Endothelial cell of hepatic sinusoid (primary cell): ENCODE measurements at regions not wholly inside any gene's neighbourhood (a gene's known extent, or its start where the extent isn't known, plus 50 kb on each side); places are given as distances from the start of the nearest gene placed in this dataset.
"Not testable (repeated sequence)": the region's sequence is repeated elsewhere in the genome, so short reads cannot be mapped to it uniquely, and the experiment has no call there.

ENCODE experiments used
- in situ Hi-C: cut with HindIII; loops from 2 replicates; pipeline ENCODE4 v1.10.0; 2017; ENCODE audit warnings: low sequenced_read_pairs

DNA sequence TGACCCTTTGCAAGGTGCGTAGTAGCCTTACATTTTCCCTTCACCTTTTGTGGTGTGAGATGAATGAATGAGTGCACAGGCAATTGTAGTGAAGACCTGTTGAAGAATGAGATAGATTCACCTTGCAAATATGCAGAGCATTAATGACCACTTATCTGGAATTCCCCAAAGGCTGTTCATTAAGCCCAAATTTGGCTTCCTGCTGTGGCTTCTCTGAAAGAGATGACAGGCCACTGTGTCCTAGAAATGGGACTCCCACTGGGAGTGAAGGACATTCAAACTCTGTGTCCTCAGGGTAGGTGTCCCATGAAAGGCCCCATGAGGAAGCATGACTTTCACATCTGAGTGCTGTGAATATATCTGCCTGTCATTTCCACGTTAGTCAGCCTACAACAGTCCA lies 1821.8 kb upstream of the PIK3C3 start:
- in situ Hi-C loops = no loop called here

DNA sequence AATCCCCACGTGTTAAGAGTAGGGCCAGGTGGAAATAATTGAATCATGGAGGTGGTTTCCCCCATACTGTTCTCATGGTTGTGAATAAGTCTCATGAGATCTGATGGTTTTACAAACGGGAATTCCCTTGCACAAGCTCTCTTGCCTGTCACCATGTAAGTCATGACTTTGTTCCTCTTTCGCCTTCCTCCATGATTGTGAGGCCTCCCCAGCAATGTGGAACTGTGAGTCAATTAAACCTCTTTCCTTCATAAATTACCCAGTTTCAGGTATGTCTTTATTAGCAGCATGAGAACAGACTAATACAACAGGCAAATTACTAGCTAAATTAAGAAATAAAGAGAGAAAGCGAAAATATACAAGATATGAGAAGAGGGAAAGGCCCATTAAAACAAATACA lies 1822.6 kb upstream of the PIK3C3 start:
- in situ Hi-C loops = not testable (repeated sequence)

DNA sequence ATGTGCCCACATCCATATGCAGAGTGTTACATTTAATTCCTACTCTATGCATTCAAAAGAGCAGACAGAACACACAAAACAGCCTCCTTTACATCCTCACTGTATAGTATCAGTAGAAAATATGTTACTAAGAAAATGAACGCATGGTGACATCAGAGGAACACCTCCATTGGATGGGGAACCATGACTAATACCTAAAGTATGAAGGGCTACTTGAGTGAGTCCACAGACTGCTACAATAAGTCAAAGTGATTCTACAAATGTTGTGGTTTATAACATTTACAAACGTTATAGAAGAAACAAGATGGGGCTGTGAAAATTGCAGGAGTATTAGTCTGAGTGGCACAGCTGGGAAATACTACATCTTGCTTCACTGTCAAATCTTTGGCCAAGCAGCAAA lies 1830.9 kb upstream of the PIK3C3 start:
- in situ Hi-C loops = no loop called here

DNA sequence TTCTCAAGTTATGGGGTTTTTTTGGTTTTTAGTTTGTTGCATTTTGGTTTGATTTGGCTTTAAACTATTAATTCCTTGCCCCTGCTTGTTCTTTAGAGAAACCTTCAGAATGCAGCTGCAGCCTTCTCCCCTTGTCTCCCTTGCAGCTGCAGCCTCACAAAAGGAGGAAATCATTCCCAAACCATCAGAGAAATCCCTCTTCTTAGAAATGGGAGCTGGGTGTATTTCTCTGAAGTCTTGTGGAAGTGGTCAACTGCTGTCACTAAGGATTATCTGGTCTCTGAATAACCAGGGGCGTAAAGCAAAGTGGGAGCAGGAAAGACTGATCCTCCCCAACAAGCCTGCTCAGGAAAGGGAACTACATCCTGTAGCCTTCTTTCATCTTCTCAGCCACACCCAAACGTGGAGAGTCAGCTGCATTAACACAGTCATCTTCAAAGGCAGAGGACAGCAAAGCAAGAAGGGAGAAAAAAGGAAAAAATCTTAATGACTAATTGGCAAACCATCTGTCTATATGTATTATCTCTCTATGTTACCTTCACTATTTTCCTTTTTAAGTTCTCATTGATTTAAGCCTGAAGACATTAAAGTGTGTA lies 1834.1 kb upstream of the PIK3C3 start:
- in situ Hi-C loops = no loop called here

DNA sequence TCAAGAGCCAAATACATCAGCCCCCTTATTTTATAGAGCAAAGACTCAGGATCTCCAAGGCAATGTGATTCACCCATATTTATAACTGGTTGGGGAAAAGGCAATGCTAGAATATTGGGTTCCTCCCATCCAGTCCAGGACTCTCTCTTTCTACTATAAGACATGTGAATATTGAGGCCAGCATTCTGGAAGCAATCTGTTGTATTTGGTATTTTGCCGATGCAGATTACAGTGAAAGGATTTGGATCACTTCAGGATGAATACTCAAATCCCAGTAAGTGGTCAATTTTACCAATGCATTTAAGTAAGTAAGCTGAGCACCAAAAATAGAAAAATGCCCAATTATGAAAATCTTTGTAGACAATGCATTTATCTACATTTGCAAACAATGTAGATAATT lies 1834.7 kb upstream of the PIK3C3 start:
- in situ Hi-C loops = no loop called here

DNA sequence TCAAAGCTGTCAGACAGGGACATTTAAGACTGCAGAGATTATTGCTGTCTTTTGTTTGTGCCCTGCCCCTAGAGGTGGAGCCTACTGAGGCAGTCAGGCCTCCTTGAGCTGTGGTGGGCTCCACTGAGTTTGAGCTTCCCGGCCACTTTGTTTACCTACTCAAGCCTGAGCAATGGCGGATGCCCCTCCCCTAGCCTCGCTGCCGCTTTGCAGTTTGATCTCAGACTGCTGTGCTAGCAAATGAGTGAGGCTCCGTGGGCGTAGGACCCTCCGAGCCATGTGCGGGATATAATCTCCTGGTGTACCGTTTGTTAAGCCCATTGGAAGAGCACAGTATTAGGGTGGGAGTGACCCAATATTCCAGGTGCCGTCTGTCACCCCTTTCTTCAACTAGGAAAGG lies 1835.5 kb upstream of the PIK3C3 start:
- in situ Hi-C loops = not testable (repeated sequence)

DNA sequence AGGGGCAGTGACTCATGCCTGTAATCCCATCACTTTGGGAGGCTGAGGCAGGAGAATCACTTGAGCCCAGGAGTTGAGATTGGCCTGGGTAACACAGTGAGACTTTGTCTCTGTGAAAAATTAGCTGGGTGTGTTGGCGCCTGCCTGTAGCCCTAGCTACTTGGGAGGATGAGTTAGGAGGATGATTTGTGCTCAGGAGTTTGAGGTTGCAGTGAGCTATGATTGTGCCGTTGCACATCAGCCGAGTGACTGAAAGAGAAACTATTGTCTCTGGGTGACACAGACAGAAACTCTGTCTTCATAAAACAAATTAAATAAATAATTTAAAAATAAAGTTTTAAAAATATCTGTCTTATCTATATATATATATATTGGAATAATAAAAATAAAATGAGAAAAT lies 1844.6 kb upstream of the PIK3C3 start:
- in situ Hi-C loops = no loop called here

DNA sequence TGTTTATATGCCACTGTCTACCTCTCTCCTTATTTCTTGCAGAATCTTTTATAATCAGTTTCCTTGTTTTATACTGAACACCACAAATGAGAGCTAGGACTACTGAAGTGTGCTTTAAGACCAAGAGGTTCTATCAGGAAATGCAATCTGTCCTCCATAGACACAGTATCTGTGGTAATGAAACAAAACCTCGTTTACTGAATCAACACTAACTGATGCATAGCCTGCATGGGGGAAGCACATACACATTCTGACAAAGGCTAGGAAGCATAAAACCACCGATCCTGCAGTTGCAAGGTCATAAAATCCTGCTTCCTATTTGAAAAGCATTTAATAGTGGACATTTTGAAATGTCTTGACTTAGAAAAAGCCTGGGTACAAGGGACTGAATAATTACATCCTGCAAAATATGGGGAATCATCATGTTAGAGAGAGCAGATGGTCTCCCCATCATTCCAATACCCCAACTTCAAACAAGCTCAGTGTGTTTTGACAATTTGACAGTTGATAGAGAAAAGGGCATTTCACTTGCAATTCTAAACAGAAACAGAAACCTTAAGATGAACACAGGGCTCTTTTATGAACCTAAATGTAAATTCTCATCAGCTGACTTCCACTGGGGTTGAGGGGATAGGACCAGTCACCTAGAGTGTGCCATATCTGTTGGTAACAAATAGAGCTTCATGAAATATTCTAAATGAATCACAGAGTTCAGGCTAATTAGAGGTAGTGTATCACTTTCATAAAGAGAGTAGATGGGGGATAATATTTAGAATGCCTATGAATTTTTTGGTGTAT lies 1845.6 kb upstream of the PIK3C3 start:
- in situ Hi-C loops = no loop called here

DNA sequence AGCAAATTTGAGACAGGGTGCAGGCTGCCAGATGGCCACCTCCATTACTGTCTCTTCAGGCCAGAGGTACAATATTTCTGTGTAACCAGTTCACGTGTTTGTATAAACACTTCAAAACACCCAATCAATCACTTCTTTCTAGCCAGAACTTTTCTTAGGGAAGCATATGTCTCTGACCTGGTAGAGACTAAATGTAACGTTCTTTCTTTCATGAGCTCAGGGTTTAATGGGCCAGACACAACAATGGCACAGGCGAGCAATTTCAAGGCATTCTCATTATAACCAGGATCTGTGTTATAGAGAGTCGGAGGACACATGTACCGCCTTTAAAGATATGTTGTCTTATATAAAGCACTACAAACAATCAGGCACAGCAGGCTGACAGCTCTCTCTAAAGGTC lies 1846.4 kb upstream of the PIK3C3 start:
- in situ Hi-C loops = no loop called here

DNA sequence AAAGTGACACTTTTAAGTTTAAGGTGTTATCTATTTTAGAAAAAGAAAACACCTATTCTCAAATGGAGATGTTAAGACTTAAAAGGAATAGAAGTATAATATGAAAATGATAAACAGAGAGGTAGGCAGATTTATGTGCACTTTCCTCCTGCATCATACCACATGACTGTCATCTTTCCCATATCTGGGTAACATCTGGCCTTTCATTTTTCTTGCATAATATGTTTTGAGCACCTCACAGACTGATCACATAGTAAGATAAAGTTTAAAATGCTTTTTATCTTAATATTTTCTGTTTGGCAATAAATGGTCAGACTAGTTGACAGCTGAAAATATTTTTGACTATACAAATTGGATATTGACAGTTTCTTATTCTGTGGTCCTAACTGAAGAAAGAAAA lies 1852.1 kb upstream of the PIK3C3 start:
- in situ Hi-C loops = no loop called here

DNA sequence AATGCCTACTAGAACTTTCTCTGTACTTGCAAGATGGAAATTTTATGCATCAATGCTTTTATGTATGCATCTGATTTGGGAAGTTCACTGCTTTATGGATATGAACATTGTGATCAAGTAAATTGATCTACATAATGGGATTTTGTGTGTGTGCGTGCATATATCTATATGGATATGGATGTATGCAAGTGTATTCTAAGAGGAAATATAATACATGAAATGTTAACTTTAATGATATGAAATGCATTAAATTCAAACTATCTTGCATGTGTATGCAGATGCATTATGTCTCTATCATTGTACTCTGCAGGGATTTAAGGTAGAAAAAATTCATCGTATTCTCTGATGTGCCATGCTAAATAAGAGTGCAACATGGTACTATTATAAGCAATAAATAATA lies 1855.4 kb upstream of the PIK3C3 start:
- in situ Hi-C loops = no loop called here

DNA sequence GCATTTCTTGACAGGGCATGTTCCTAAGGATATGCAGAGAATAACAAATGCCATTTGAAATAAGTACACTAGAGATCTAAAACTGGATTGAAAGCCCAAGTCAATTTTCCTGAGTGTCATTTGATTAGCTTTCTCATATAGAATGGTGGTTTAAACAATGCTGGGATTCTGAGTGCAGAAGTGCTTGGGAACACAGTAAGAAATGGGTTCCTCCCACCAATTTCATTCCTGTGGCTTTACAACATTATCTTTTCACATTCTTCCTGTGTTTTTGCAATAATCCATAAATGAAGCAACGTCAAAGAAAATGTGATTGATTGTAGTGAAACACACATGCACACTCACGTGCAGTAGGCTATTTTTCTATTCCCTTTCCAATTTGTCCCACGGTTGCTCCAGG lies 1858.4 kb upstream of the PIK3C3 start:
- in situ Hi-C loops = no loop called here

DNA sequence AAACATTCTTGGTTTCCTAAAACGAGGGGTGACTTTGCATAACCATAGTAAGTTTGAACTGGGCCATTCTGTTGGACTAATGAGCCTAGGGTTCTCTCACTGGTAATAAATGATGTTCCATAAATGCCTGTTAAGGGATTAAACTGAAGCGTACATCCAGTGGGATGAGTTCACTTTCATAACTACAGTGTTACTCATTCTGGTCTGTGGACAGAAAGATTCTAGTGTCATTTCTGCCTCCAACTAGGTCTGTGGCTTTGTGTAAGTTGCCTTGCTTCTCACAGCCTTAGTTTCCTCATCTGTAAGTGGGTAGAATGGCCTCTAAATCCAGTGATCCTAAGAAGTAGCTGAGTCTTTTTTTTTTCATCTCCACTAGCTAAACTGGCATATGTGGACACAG lies 1860.6 kb upstream of the PIK3C3 start:
- in situ Hi-C loops = no loop called here

DNA sequence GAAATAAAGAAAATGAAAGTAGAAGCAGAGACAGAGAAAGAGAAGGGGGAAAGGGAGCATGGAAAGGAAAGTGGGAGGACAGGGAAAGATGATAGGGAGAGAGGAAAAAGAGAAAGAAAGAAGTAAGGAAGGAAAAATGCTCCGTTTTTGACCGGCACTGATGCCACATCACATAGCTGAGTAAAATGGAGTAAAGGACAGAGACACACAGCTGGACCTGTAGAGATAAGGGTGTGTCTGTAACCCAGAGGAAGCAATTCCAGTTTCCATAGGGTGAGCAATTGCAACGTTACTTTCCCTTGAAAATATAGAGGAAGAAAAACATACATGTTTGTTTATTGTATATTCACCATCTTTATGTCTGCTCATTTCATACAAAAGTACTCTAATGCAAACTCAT lies 1866.9 kb upstream of the PIK3C3 start:
- in situ Hi-C loops = no loop called here

DNA sequence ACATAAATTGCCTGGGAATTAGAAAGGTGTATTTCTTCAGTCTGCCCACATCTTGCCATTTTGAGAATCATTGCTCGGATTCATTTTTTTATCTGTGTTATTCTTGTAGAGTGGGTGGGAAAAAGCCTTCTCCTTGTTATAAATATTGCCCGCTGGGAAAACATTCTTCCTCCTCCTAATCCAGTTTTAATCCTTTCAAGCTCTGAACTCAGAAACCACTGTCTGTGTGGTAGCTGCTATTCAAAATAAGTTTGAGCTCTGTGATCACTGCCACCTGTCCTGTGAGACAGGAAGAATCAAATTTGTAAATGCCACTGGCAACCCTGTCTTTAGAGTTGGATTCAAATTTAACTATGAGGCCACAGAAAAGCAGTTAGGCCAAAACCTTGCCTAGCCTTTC lies 1875.2 kb upstream of the PIK3C3 start:
- in situ Hi-C loops = loop anchor here (5.0 kb wide), 1 partner anchor 37 kb away; no protein-coding TSS in a partner anchor

DNA sequence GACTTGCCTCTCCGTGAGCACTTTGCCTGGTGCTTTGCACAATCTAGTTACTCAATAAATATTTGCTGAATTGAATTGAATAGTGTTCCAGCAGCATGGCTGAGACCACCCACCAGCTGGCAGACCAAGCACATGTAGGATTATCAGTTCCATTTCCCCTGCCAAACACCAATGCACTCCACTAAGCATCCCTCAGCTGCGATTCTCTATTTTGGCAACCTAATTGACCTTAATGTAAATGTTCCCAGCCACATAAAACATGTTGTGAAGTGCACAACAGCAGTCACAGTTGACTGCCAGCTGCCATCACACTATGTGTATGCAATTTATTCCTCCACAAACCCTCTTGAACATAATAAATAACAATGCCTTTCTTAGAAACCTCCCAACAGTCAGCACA lies 1879.4 kb upstream of the PIK3C3 start:
- in situ Hi-C loops = loop anchor here (5.0 kb wide), 1 partner anchor 33 kb away; no protein-coding TSS in a partner anchor

DNA sequence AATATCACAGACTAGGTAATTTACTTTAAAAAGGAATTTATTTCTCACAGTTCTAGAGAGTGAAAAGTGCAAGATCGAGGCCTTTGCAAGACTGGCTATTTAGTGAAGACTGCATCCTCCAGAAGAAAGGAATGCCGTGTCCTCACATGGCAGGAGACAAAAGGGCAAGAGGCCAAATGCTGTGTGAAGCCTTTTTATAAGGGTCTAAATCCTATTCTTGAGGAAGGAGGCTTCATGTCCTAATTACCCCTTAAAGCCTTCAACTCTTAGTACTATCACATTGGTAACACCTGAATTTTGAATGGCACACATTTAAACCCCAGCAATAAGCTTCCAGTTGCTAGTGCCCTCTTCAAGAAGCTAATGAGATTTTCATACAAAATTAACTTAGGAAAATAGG lies 1882.3 kb upstream of the PIK3C3 start:
- in situ Hi-C loops = no loop called here

DNA sequence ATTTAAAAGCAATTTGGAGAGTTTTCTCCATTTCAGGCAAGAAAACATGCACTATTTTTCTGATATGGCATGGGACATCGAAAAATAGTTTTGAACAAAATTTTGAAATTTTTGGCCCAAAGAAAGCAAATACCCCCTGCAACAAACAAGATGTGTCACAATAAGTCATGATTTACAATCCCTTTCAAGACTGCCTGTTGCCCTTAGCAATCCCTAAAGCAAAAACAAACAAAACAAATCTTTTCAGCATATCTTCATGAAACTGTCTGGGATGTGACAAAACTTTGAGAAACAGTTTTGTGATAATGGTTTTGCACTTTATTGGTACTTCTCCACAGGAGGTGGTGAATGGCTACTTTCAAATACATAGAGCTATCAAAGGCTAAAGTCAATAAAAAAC lies 1888.7 kb upstream of the PIK3C3 start:
- in situ Hi-C loops = no loop called here

DNA sequence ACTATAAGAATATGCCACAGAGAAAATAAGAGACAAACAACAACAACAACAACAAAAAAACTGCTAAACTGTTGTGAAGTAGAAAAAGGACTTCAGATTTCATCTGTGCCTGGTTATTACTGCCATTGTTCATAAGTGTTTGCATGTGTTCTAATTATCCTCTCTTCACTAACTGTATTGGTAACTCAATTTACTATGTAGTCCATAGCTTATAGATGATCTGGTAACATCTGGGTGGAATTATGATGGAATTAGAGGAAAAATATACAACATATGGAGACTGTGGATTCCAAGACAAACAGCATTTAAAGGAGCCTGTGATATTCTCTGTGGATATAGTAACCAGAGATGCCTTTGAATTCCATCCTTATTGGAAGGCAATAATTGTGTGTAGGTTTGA lies 1891.5 kb upstream of the PIK3C3 start:
- in situ Hi-C loops = no loop called here

DNA sequence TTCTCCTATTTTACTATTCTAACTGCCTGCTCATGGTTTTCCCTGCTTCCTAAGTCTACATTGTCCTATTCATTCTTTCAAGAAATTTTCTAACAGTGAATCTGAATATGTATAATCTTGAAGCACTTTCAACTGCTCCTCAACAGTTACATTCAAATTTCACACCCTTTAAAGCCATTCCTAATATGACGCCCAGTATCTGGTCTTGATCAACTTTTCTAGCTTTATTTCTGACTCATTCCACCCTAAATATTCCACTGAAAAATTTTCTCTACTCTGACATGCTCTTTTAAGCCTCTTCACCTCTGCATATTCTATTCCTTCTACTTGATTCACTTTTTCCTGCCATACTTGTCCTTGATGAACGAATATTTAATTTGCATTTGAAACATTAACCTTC lies 1893.9 kb upstream of the PIK3C3 start:
- in situ Hi-C loops = no loop called here

DNA sequence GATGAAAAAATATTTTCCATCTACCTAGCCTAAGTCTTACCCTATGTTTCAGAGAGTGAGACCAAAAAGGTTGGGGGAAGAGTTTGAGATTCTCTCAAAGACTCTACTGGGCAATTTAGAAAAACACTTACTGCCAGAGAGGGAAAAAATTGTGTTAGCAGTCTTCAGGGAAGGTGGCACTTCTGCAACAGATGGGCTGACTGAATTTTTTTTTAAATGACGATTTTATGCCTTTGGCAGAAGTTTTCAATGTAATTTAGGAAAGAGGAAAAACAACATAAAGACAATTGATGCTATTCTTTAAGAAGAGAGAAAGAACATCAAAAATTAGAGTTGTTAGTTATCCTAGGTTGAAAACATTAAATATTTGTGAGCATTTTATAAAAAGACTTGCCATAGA lies 1894.5 kb upstream of the PIK3C3 start:
- in situ Hi-C loops = no loop called here

DNA sequence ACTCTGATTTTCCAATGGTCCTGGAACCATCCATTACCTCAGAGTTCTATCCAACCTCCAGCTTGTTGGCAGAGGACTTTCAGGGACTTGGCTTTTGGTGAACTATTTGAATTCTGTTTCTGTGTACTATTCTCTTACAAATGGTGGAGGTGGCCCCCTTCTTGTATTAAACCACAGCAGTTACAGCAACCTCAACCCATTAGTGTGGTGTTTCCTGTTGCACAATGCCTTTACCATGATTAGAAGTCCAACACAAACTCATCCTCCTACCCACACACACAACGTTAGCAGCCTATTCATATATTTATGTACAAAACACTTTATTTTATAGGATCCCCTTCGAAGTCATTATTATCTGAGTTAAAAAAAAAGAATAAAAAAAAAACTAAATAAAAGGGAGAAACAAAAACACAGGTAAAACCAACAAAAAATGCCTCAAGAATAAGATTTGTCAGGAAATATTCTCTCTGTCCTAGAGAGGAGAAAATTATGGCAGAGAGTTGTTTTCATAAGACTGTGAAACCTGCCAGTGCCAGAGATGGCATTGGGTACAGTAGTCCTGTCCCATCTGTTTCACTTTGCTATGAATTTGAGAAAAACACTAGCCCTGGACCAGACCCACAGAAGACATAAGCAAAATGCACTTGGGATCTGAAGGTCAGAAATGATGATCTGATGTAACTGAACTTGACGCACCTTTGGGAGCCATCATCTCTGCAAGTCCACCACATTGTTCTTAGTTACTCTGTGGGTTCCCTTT lies 1896.0 kb upstream of the PIK3C3 start:
- in situ Hi-C loops = no loop called here
